RKO (cell line): ENCODE measurements at regions not wholly inside any gene's neighbourhood (a gene's known extent, or its start where the extent isn't known, plus 50 kb on each side); places are given as distances from the start of the nearest gene placed in this dataset.

ENCODE experiments used
- DNase-seq: peaks from one replicate; pipeline ENCODE4 v3.0.0-alpha.2; 2016; ENCODE audit warnings: low spot score

DNA sequence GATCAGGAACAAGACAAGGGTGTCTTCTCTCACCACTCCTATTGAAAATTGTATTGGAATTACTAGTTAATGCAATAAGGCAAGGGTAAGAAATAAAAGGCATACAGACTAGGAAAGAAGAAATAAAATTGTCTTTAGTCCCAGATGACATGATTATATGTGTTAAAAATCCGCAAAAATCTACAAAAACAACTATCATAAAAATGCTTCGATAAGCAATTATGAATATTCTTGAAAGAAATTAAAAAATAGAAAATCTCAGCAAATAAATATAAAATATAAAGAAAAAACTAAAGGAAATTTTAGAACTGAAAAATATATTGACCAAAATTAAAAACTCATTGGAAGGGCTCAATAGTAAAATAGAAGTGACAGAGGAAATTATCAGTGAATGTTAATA lies 243.3 kb downstream of the ZNF674 start:
- DNase-seq = no peak

DNA sequence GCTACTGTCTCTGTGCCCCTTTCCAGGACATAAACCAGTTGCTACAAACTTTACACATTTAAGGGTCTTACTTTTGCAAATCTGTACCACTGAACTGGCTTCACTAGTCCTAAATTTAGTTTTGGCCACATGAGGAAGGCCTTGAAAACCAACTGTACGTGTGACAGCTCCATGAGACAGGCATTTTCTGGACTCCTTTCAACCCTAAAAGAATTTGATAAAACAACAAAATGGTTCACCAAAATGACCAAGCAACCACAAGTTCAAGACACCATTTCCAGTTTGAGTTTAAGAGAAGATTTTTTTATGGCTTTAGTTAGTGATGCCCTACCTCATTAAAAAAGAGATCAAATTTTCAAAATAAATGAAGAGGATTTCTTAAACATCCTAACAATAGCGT lies 246.4 kb downstream of the ZNF674 start:
- no peak for DNase-seq

DNA sequence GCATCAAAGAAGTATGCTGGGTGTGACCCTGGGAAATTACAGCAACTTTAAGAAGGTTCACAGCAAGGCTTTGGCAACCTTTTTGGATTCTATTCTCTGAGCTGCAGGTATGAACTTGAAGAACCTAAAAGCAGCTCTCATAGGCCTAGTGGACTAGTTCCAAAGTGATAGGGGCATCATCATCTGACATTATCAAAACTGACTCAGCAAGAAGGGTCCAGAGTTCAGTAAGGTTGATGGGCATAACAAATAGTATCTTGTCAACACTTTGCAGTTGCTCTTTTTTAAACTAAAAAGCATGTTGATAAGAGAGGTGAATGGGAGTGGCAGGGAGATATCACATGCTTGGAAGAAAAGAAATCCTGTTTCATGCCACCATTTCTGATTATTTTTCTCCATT lies 249.3 kb downstream of the ZNF674 start:
- no peak for DNase-seq

DNA sequence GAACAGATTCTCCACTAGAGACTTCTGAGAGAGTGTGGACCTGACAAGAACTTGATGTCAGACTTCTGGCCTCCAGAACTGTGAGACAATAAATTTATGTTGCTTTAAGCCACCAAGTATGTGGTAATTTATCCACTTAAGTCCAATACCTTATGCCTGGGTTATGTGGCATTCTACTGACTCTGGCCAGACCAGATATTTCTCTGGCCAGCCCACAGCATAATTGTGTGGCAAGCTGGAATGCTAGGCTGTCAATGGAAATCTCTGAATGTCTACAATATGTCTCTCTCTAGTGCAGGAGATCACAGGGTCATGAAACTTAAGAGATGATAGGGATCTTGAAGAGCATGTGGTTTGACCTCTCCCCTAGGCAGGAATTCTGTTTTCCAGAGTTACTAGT lies 251.0 kb downstream of the ZNF674 start:
- DNase-seq = no peak

DNA sequence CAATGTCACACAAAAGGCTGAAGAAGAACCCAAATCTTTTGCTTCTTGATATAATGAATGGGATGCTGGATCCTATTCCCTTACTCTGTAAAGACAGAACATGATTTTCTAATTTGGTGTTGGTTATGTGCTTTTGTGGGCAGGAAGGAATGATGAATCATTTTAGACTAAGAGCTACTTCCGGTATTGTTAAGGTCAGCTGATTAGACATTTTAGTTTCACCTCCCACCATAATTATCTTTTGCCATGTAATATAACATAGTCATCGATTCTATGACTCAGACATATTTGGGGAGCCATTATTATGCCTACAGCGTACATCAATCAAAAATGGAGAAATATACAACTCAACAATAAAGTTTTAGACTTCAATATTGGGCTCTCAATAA lies 265.3 kb downstream of the ZNF674 start:
- peak; percentile 79 for DNase-seq

DNA sequence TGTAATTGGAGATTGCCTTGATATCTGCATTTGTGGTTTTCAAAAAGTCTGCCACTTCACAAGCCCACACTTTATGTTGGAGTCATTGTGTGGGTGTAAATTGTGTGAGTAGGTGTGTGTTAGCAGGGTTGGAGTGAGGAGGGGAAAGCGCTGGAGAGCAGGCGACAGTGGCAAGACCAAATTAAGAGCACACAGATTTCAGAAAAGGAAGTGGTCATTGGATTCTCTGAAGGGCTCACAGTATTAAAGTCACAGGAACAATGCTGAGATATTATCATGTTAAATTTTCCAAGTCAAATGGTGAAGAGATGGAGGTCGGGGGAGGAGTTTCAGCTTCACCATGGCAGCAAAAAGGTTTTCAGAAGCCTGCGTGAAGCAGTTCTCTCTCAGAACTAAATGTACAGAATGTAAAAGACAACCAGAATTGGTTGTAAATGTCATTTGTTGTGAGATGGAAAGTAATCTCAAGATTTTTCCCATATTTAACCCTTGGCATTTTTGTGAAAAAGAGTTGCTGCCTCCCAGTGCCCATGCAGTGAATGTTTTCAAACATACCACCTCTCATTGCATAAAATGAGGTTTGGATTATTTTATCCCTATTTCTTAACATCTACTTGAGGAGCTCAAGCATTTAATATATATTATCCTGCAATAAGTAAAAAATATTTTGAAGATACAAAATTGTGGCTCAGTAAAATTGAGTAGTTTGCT lies 265.9 kb downstream of the ZNF674 start:
- DNase-seq = no peak

DNA sequence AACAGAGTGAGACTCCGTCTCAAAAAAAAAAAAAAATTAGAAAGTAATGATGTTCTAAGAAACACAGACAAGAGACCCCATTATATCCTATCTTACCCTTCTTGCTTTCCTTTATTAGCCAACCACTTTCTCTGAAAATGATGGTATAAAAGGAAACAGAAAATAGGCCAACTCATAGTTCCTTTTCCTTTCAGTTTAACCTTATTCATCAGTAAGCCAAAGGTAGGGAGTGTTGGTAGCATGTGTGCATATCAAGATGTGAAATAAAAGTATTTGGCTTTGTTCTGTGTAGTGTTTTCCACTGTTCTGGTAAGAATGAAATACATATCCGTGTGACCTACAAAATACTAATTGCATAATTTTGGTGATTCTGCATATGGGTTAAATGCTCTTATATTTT lies 266.6 kb downstream of the ZNF674 start:
- DNase-seq = no peak

DNA sequence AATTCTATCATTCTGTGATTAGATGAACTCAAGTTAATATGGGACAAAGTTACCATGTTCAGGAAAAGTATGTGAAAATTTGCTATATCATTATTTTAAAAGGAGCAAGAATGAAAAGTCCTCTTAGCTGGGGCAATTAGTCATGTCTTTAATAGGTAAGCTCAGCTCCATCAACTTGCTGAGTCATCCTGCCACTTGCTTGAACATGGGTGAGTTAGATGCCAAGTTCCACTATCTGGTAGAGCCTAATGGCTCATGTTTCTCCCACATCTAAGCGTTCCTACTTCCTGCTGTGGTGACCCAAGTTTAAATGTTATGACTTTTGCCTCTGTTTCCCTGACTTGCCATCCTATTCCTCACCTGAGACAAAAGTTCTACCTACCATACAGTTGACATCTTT lies 276.8 kb downstream of the ZNF674 start:
- DNase-seq = peak; percentile 53

DNA sequence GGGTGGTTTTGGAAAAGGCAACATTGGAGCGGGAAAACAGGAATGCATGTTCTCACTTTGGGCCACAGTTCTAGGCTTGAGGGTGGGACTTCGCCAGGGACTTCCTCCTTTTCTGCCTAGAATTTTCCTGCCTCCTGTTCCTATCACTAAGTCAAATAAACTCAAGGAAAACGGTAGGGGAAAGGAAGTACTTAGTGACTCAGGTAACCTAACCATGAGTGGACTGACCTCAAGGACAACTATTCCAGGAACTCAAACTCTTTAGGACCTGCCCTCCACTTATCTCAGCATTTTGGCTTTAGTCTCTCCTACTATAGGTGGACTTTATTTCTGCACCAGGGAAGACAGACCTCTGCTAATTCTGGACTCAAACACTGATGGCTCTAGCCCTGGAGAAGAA lies 281.7 kb downstream of the ZNF674 start:
- no peak for DNase-seq

DNA sequence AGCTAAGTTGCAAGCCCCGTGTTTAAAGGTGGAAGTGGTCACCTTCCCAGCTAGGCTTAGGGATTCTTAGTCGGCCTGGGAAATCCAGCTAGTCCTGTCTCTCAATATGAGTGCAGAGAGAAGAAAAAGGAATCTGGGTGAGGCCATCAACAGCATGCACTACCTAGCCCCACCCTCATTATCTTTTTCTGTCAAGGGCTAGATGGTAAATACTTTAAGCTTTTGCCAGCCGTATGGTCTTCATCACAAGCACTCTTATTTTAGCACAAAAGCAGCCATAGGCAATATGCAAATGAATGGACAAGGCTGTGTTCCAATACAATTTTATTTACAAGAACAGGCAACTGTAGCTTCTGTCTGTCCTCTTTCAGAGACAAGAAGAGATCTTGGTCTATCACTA lies 282.9 kb downstream of the ZNF674 start:
- DNase-seq = no peak

DNA sequence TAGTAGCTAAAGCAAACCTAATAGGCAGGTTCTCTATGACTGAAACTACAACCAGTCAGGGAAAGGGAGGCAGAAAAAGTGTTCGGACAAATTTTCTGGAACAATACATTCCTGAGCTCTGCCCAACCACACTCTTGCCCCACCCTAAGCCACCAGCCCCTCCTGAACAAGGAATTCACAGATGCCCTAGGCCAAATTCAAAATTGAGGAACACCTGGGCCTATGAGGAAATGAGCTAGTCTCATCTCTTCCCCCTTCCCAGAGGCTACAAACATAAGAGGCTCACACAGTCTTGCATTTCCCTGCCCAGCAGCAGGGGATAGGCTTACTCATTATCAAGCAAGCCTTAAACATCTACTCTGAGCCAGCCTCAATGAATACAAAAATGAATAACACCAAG lies 284.7 kb downstream of the ZNF674 start:
- DNase-seq = no peak

DNA sequence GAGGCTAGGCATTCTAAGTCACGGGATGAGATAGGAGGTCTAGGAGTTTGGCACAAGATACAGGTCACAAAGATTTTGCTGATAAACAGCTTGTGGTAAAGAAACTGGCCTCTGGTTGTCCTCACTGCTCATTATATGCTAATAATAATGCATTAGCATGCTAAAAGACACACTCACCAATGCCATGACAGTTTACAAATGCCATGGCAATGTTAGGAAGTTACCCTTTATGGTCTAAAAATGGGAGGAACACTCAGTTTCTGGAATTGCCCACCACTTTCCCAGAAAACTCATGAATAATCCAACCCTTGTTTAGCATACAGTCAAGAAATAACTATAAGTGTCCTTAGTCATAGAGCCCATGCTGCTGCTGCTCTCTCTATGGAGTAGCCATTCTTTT lies 286.9 kb downstream of the ZNF674 start:
- no peak for DNase-seq

DNA sequence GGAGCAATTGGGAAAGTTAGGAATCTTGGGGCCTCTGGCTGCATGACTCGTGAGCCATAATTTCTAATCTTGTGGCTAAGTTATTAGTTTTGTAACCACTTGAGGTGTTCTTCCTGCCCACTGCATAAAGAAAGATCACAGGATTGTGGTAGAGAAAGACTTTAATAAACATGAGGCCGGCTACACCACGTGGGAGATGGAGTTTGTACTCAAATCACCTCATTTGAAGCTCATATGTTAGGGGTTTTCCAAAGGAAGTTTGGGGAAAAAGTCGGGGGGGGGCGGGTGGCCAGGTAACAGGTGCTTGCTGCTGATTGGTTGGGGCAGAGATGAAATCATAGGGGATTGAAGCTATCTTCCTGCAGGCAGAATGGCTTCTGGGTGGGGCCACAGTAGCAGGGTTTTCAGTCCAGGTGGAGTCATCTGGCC lies 287.8 kb downstream of the ZNF674 start:
- no peak for DNase-seq

DNA sequence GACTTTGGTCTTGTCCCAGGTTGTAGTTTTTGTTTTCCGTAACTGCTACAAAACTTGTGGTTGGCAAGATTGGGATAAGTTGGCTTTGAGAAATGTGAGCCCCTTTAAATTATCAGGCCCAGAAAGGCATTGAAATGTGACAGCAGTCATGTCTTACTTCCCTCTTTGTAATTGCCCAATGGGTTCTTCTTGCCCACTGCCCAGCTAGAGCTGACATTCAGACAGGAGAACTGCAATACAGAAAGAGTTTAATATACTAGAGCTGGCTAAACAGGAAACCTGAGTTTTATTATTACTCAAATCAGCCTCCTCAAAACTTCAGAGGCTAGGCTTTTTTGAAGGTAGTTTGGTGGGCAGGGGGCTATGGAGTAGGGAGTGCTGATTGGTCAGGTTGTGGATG lies 288.3 kb downstream of the ZNF674 start:
- no peak for DNase-seq

DNA sequence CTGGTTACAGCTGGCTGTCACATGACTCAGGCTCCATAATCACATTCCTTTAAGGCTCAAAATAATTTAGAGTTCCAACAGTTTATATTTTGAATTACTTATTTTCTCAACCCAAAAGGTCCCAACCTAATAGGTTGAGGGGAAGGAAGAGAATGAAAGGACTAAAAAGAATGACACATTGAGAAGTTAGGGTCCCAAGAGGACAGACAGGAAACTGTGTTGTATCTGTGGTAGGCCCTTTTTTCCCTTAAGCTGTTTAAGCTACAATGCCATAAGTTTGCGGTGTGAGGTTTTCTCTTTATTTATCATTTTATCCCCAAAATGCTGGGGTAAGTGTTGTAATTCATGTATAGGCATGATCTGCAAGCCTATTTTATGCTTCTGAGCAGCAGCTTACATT lies 290.2 kb downstream of the ZNF674 start:
- no peak for DNase-seq

DNA sequence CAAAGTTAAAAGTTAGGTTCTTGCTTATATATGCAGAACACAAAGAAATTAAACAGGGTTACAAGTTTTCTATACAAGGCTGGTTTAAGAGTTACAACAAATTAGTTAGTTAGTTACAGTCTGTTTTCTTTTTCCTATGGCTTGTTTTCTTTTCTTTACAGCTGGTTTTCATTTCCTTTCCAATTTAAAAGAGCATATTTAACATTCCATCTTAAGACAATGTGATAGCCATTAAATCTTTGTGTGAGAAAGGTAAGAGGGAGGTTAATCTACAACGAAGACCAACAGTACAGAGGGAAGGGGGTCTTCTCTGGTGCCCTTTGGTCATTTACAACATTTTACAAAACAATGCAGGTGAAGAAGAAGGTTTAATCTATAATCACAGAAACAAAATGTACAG lies 290.6 kb downstream of the ZNF674 start:
- no peak for DNase-seq

DNA sequence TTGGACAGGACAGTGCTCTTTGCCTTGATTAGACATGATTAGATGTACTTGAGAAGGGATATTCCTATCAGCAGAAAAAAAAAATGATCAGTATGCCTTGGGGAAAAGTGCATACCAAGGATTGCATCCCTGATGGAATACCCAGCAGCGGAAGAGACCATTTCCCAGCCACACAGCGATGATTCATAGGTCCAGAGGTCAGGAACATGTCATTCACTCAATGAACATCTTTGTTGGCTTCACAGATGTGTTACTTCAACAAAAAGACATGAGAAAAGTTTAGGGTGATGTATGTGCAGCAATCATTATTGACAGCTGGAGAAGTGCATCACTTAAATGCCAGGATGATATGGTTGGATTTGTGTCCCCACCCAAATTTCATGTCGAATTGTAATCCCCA lies 293.5 kb downstream of the ZNF674 start:
- DNase-seq = no peak

DNA sequence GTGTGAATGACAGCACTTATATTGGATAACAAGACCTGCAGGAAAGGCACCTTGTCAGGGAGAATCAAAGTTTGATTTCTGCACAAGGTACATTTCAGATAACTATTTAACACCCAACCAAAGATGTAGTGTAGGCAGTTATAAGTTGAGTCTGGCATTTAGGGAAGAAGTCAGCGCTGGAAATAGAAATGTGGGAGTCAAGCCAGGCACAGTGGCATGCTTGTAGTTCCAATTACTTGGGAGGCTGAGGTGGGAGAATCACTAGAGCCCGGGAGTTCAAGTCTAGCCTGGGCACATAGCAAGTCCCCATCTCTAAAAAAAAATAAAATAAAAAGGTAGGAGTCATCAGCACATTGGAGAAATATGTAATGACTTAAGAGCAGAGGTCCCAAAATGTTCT lies 295.1 kb downstream of the ZNF674 start:
- no peak for DNase-seq

DNA sequence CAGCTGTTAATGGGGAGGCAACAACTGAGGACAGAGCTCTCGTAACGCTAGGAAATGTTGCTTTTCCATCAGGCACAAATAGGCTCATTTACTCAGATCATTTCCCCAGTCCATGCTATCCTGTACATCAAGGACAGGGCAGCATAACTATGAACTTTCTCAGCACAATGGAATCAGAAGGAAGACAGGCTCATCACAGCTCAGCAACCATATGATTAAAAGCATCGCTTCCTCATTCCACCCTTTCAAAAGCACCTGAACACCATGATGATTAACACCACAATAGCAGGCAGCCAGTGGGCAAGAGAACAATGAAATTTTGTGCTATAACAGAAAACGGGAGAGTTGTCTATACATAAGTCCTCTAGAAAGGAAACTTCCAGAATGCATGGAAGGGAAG lies 297.8 kb downstream of the ZNF674 start:
- DNase-seq = no peak

DNA sequence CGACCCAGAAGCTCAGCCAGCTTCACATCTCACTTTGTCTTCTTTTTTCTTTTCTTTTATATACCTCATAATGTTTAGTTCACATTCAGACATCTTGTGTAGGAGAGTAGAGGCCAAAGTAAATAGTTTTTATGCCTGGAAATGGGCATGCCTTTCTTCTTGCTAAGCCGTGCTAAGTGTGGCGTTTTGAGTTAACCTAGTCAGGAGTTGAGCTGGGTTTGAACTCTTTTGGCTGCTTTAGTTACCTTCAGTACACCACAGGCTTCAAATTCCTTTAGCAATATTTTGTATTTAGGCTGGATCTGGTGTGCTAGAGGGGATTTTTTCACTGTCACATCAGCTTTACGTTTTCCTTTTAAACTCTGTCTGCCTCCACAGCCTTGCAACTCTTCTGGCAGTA lies 300.8 kb downstream of the ZNF674 start:
- no peak for DNase-seq

DNA sequence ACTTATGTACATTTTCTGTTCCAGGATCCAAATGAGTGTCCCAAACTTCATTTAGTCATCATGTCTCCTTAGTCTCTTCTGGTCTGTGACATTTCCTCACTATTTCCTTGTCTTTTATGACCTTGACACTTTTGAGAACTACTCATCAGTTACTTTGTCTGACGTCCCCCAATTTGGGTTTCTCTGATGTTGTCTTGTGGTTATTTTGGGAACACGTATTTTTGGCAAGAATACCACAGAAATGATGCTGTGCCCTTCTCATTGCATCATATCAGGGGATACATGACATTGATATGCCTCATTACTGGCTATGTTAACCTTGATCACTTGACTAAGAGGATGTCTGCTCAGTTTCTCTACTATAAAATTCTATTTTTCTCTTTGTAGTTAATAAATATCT lies 308.8 kb downstream of the ZNF674 start:
- peak; percentile 2 for DNase-seq

DNA sequence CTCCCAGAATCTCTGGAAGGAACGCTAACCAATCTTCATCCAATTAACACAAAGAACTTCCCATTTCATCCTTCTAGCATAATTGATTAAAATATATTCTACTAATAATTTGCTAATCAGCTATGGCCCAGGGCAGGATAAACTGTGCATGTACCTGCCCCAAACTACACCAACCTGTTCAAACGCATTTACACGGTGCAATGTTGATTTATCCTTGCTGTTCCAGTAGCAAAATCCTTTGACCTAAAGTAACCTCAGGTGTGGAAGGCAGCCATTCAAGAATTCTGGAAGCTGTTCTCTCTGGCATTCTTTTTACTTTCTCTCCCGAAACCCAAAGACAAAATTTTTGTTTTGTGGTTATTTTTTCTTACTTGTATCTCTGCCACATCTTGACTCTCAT lies 309.4 kb downstream of the ZNF674 start:
- DNase-seq = no peak

DNA sequence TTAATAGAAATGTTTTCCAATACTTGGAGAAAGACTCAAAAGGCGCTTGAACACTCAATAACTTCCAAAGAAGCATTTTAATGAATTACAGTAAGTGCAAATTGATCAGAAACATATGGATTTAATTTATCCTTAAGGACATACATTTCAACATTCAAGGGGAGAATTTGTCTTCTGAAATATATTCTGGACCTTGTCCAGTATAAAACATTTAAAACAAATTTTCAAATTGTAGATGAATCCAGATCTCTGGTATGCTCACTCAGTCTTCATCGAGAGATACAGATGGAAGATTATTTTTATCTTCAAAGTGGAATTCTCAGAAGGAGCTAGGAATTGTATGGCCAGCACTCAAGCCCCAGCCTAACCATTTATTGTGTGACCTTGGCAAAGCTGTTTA lies 310.4 kb downstream of the ZNF674 start:
- DNase-seq = no peak

DNA sequence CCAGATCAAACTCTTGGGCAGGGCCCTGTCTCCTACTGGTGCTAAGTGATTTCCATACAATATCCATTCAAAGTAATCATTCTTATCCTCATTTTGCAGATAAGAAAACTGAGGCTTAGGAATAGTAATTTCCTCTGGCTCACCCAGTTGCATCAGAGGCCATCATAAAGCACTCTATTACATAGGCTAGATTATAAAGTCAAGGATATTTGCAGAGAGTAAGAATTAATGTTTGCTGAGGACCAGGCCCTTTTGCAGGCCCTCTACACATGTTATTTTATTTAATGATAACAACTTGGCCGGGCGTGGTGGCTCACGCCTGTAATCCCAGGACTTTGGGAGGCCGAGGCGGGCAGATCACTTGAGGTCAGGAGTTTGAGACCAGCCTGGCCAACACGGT lies 316.8 kb downstream of the ZNF674 start:
- DNase-seq = no peak

DNA sequence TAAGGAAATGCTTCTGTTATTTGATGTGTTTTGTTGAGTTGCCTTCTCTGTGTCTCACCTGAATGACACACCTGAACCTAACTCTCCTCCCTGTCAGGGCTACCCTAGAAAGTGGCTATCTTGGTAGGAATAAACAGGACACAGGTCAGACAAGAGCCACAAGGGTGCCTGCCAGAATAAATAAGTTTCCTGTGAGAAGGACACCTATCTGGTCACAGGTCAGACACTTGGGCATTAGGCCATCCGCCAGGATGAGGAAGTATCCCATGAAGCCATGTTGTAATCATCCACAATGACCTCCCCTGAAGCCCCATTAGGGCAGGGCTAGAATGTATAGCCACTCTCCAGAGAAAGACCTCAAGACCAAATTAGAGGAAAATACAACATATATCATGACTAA lies 318.8 kb downstream of the ZNF674 start:
- no peak for DNase-seq
